MM.1S (cell line): ENCODE measurements at regions not wholly inside any gene's neighbourhood (a gene's known extent, or its start where the extent isn't known, plus 50 kb on each side); places are given as distances from the start of the nearest gene placed in this dataset.

ENCODE experiments used
- CTCF ChIP-seq: fragments of 300-600 bp; sonication (generic); IDR thresholded peaks from 2 replicates; pipeline ENCODE4 v1.5.1; 2016; ENCODE audit warnings: antibody characterized with exemption, low read length, mixed read lengths
- EZH2 ChIP-seq: fragments of 300-600 bp; sonication (generic); optimal IDR thresholded peaks from 2 replicates; pipeline ENCODE3; 2017; ENCODE audit warnings: low read depth, mild to moderate bottlenecking, antibody characterized with exemption, low read length, mixed read lengths
- EZH2phosphoT487 ChIP-seq: fragments of 300-600 bp; sonication (generic); IDR thresholded peaks from 2 replicates; pipeline ENCODE4 v1.6.1; 2018; ENCODE audit warnings: antibody characterized with exemption, low read length

- TF ChIP-seq EZH2 (no peak), CTCF (peak; percentile 23), EZH2phosphoT487 (no peak)
Measured at GRCh38 chr20:22475662-22476061, 108.7 kb downstream of the FOXA2 start.
